ENCODE measurements at regions not wholly inside any gene's neighbourhood (a gene's known extent, or its start where the extent isn't known, plus 50 kb on each side); places are given as distances from the start of the nearest gene placed in this dataset.

DNA sequence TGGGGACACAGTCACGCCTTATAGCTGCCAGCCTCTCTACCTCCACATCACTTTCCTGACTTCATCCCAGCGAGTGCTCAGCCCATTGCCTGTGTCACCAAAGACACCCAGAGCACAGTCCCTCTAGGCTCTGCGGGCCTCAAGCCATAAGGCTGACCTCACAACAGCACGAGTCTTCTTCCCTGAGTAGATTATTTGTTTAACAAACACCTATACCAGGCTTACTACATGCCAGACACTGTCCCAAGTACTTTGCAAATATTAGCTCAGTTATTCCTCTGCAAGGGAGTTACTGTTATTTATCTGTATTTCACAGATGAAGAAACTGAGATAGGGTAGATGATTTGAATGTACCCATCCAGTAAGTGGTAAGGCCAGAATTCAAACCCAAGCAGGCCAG lies 504.3 kb downstream of the COG6 start:
- Histone ChIP-seq H3K4me1 (ENCODE audit: control insufficient read depth, insufficient read depth, low read length) (peaks cover 3% of the 10 kb centered on the region; the same call in 1 of the 2 replicates), H3K27ac (ENCODE audit: low read depth, low read length) (no peak overlapping the region), H3K9me3 (ENCODE audit: control insufficient read depth, insufficient read depth, low read depth, low read length) (no peaks in the 10 kb centered on the region)

DNA sequence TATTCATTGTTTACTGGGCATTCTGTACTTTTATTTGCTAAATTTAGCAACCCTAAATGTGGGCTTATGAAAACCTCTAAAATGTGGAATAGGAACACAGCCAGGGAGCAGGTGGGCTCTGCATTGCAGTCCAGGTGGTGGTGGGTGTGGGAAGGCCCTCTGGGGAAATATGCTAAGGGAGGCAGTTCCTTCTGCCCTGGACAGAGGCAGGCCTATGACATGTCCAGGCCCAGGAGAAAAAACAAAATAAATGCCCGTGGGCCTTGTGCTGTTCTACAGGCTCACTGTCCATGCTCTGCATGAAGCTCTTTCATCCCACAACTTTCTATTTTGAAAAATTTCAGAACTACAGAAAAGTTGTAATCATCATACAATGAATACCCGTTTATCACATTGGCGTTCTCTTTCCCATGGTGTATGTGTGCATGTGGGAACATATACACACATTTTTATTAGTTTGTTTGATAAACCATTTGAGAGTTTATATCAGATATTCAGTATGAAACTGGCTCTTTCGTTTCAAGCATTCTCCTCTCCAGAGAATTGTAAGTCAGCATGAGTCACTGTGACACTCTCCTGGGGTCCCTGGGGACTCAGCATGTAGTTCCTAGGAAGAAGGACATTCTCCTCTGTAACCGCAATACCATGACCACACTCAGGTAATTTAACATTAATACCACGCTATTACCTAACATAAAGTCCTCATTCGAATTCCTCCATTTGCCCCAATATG lies 505.3 kb downstream of the COG6 start:
- H3K9ac ChIP-seq (ENCODE audit: low read length): no peak overlapping the region
- H3K36me3 ChIP-seq (ENCODE audit: control insufficient read depth, insufficient read depth, low read length): no peaks in the 10 kb centered on the region
- no peaks in the 10 kb centered on the region for H3K27me3 ChIP-seq (ENCODE audit: control insufficient read depth, insufficient read depth, low read length)
- no peak overlapping the region for H3K27ac ChIP-seq (ENCODE audit: low read depth, low read length)
- H3K4me1 ChIP-seq (ENCODE audit: control insufficient read depth, insufficient read depth, low read length): peaks cover 3% of the 10 kb centered on the region; the same call in 1 of the 2 replicates
- no peak overlapping the region for H3K4me3 ChIP-seq (ENCODE audit: low read depth, low read length)
- H3K9me3 ChIP-seq (ENCODE audit: control insufficient read depth, insufficient read depth, low read depth, low read length): no peaks in the 10 kb centered on the region

More for the DNA sequence above, 504.3 kb downstream of the COG6 start:
- no peak overlapping the region for H3K4me3 ChIP-seq (ENCODE audit: low read depth, low read length)
- no peaks in the 10 kb centered on the region for H3K27me3 ChIP-seq (ENCODE audit: control insufficient read depth, insufficient read depth, low read length)
- no peaks in the 10 kb centered on the region for H3K36me3 ChIP-seq (ENCODE audit: control insufficient read depth, insufficient read depth, low read length)
- no peak overlapping the region for H3K9ac ChIP-seq (ENCODE audit: low read length)

DNA sequence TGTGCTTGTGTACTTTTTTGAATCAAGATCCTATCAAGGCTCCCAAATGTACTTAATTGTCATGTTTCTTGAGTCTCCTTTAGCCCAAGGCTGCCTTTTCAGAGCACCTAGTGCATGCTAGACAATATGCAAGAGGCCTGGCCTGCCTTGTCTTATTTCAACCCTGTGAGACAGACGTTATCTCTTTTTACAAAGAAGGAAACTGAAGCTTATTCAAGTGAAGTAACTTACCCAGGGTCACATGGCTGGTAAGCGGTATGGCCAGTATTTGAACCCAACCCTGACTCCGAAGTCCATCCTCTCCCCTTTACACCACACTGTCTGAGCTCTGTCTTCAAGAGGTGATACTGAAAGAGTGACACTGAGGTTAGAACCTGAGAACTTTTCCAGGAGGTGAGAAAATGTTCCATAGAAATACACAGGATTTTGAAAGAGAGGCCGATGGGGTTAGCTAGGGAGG lies 505.1 kb downstream of the FOXO1 start:
- Histone ChIP-seq H3K9ac (ENCODE audit: low read length) (no peak overlapping the region), H3K27ac (ENCODE audit: low read depth, low read length) (no peak overlapping the region), H3K4me3 (ENCODE audit: low read depth, low read length) (no peak overlapping the region), H3K27me3 (ENCODE audit: control insufficient read depth, insufficient read depth, low read length) (no peaks in the 10 kb centered on the region), H3K4me1 (ENCODE audit: control insufficient read depth, insufficient read depth, low read length) (peaks cover 3% of the 10 kb centered on the region; the same call in 1 of the 2 replicates), H3K9me3 (ENCODE audit: control insufficient read depth, insufficient read depth, low read depth, low read length) (no peaks in the 10 kb centered on the region), H3K36me3 (ENCODE audit: control insufficient read depth, insufficient read depth, low read length) (no peaks in the 10 kb centered on the region)

DNA sequence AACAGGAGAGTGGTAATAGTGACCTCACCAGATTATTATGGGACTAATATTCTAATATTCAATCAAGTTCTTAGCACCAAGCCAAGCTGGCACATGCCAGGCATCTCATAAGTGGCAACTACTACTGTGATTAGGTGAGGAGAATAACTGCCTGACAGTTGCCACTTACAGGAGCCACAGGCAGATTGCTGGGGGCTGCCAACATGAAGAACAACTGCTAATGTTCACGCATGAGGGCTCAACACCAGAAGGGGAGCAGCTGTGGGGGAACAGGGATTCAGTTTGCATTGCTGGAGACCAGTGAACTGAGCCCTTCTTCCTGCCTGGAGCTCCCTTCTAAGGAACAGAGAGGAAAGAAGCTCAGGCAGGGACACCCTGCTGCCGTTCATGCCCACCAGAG lies 504.5 kb downstream of the FOXO1 start:
- no peaks in the 10 kb centered on the region for H3K27me3 ChIP-seq (ENCODE audit: control insufficient read depth, insufficient read depth, low read length)
- H3K4me1 ChIP-seq (ENCODE audit: control insufficient read depth, insufficient read depth, low read length): peaks cover 3% of the 10 kb centered on the region; the same call in 1 of the 2 replicates
- H3K27ac ChIP-seq (ENCODE audit: low read depth, low read length): no peak overlapping the region
- H3K4me3 ChIP-seq (ENCODE audit: low read depth, low read length): no peak overlapping the region
- no peaks in the 10 kb centered on the region for H3K36me3 ChIP-seq (ENCODE audit: control insufficient read depth, insufficient read depth, low read length)
- H3K9me3 ChIP-seq (ENCODE audit: control insufficient read depth, insufficient read depth, low read depth, low read length): no peaks in the 10 kb centered on the region
- H3K9ac ChIP-seq (ENCODE audit: low read length): no peak overlapping the region

DNA sequence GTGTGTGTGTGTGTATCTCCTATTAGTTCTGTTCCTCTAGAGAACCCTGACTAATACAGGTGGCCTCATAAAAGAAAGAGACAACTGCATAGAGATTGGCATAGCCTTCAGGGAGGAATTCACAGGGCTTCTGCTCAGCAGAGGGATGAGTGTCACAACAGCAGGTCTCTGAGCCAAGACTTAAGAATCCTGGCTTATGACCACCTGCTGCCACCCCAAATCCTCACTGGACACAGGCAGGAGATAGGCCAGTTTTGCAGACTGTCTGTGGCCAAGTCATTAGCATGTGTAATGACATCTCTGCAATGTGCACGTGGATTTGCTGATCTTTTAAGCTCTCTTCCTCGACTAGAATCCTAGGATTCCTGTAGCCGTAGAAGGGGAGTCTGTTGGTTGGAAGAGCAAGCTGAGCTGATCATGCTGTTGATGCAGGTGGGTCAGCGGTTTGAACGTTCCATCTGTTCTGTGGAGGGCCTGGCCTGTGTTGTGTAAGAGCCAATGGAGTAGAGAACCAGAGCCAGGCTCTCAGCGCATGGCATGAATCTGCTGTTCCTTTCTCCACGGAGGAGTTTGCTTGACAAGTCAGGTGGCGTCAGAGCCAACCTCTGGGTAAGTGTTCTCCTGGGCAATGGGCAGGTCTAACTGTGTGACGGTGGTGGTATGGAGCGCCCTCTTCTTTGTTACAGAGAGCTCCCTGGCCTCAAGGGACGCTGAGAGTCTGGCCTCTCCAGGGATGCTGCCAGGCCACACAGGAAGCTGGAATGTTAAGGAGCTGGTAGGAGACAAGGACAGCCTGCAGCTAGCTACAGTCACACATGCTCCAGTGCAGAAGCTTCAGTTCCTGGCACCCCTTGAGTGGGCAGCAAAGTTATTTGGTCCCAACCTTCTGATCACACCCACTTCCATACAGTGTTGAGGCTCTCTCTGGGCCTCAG lies 503.1 kb downstream of the FOXO1 start:
- Histone ChIP-seq H3K4me3 (ENCODE audit: low read depth, low read length) (no peak overlapping the region), H3K9ac (ENCODE audit: low read length) (no peak overlapping the region), H3K27ac (ENCODE audit: low read depth, low read length) (no peak overlapping the region), H3K4me1 (ENCODE audit: control insufficient read depth, insufficient read depth, low read length) (peaks cover 3% of the 10 kb centered on the region; the same call in 1 of the 2 replicates), H3K27me3 (ENCODE audit: control insufficient read depth, insufficient read depth, low read length) (no peaks in the 10 kb centered on the region), H3K36me3 (ENCODE audit: control insufficient read depth, insufficient read depth, low read length) (no peaks in the 10 kb centered on the region), H3K9me3 (ENCODE audit: control insufficient read depth, insufficient read depth, low read depth, low read length) (no peaks in the 10 kb centered on the region)

DNA sequence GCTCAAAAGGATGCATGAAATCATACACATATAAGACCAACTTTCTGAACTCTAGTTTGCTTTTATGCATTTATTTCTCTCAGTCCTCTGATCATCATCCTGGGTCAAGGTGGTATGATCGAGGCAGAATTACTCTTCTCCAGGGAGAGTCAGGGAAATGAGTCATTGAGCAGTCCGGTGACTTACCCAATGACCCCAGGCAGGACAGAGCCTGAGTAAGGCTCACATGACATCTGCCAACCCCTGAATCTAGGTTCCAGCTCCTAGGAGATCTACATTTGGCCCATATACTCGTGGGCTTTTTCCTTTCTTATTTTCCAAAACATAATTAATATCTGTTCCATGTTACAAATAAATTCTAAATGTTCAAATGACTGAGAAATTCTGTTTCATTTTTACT lies 502.3 kb downstream of the FOXO1 start:
- no peak overlapping the region for H3K9ac ChIP-seq (ENCODE audit: low read length)
- H3K9me3 ChIP-seq (ENCODE audit: control insufficient read depth, insufficient read depth, low read depth, low read length): no peaks in the 10 kb centered on the region
- H3K27me3 ChIP-seq (ENCODE audit: control insufficient read depth, insufficient read depth, low read length): no peaks in the 10 kb centered on the region
- no peak overlapping the region for H3K27ac ChIP-seq (ENCODE audit: low read depth, low read length)
- peaks cover 3% of the 10 kb centered on the region; the same call in 1 of the 2 replicates for H3K4me1 ChIP-seq (ENCODE audit: control insufficient read depth, insufficient read depth, low read length)
- no peaks in the 10 kb centered on the region for H3K36me3 ChIP-seq (ENCODE audit: control insufficient read depth, insufficient read depth, low read length)
- H3K4me3 ChIP-seq (ENCODE audit: low read depth, low read length): no peak overlapping the region

DNA sequence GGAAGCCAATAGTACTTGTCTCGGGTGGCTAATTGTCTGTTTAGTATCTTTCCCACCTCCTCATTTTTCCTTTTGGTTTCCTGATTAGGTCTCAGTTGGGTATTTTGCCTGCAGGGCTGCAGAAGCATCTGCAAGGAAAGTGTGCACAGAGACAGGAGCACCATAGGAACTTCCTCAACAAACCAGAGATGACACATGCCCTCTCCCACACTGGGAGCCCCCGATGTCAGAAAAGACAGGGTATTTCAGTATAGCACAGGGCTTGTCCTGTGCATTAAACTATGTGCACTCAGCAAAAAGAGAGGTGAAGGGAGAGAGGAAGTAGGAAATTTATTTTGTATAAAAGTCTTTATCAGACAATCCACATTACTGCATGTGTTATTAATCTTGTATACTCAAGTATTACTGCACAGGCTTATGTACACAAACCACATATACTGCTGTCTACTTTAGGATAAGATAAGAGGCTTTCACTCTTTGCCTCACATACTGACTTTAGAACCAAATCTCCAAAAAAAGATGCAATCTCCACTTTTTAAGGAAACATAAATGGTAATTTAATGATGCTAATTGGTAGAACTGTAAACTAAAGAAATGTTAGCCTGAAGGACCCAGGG lies 501.0 kb downstream of the FOXO1 start:
- H3K9me3 ChIP-seq (ENCODE audit: control insufficient read depth, insufficient read depth, low read depth, low read length): no peaks in the 10 kb centered on the region

DNA sequence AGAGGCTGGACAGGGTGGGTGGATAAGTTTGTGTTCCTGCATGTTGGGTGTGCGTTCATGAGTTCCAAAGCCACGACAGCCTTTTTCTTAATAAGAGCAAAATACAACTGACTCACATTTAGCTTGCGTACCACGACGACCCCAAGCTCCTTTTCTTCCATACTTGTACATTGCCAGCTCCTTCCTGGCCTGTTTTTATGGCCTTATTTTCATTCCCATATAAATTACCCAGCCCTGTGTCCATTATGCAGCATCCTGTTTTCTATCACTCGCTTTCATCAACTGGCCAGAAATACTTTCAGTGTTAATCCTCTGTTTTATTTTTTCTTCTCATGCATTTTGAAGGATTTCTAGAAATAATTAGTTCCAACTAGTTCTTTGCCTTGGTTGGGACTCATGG lies 499.1 kb downstream of the FOXO1 start:
- no peak overlapping the region for H3K9ac ChIP-seq (ENCODE audit: low read length)
- no peak overlapping the region for H3K4me3 ChIP-seq (ENCODE audit: low read depth, low read length)
- no peaks in the 10 kb centered on the region for H3K9me3 ChIP-seq (ENCODE audit: control insufficient read depth, insufficient read depth, low read depth, low read length)
- no peak overlapping the region for H3K27ac ChIP-seq (ENCODE audit: low read depth, low read length)
- H3K27me3 ChIP-seq (ENCODE audit: control insufficient read depth, insufficient read depth, low read length): peaks cover 9% of the 10 kb centered on the region
- no peaks in the 10 kb centered on the region for H3K36me3 ChIP-seq (ENCODE audit: control insufficient read depth, insufficient read depth, low read length)
- H3K4me1 ChIP-seq (ENCODE audit: control insufficient read depth, insufficient read depth, low read length): peaks cover 3% of the 10 kb centered on the region

More for the DNA sequence above, 501.0 kb downstream of the FOXO1 start:
- Histone ChIP-seq H3K9ac (ENCODE audit: low read length) (no peak overlapping the region), H3K4me1 (ENCODE audit: control insufficient read depth, insufficient read depth, low read length) (peaks cover 3% of the 10 kb centered on the region), H3K27me3 (ENCODE audit: control insufficient read depth, insufficient read depth, low read length) (no peaks in the 10 kb centered on the region), H3K27ac (ENCODE audit: low read depth, low read length) (no peak overlapping the region), H3K36me3 (ENCODE audit: control insufficient read depth, insufficient read depth, low read length) (no peaks in the 10 kb centered on the region), H3K4me3 (ENCODE audit: low read depth, low read length) (no peak overlapping the region)

DNA sequence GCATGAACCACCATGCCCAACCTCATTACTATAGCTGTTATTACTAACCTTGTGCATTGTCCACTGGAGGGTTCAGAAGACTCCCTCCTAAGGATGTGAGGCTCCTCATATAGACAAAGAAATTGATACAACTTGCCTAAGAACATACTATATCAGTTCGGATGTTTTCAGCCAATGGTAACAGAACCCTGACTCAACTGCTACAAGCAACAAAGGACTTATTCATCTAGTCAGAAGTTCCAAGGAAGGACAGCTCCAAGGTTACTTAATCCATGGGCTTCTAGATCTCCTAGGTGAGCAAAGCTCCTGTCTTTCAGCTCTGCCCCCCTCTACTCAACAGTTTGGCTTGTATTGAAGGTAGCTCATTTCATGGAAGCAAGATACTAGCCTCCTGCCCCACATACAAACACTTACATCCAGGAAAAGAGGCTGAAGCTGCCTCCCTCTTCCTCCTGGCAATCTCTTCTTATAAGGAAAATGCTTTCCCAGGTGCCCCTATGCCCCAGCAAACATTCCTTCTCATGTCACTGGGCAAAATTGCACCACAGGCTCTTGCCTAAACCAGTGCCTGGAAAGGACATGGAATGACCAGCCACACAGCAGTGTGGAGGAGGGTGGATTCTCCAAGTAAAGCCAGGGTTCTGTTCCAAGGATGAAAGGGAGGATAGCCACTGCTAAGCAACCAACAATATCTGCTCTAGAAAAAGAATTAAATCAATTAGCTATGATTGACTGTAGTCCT lies 497.8 kb downstream of the FOXO1 start:
- Histone ChIP-seq H3K4me1 (ENCODE audit: control insufficient read depth, insufficient read depth, low read length) (peaks cover 8% of the 10 kb centered on the region), H3K27me3 (ENCODE audit: control insufficient read depth, insufficient read depth, low read length) (peaks cover 16% of the 10 kb centered on the region), H3K4me3 (ENCODE audit: low read depth, low read length) (no peak overlapping the region), H3K36me3 (ENCODE audit: control insufficient read depth, insufficient read depth, low read length) (no peaks in the 10 kb centered on the region), H3K27ac (ENCODE audit: low read depth, low read length) (no peak overlapping the region), H3K9me3 (ENCODE audit: control insufficient read depth, insufficient read depth, low read depth, low read length) (no peaks in the 10 kb centered on the region), H3K9ac (ENCODE audit: low read length) (no peak overlapping the region)

DNA sequence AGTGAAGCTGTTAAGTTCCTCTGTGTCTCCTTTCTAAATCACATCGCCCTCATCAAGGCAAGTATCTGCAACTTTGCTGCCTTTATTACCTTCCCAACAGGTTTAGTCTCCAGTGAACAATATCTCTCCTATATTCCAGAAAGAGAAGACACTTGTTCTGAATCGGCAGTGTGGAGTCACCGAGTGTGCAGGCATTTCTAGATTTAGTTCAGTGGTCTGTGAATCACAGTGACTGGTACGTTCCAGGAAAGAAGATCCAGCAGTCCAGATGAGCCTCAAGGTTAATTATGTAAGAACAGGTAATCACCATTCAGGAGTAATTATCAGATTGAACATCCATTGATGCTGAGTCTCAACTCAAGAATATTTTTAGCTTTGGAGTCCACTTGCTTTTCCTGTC lies 497.0 kb downstream of the FOXO1 start:
- Histone ChIP-seq H3K4me3 (ENCODE audit: low read depth, low read length) (no peak overlapping the region), H3K36me3 (ENCODE audit: control insufficient read depth, insufficient read depth, low read length) (no peaks in the 10 kb centered on the region), H3K9me3 (ENCODE audit: control insufficient read depth, insufficient read depth, low read depth, low read length) (no peaks in the 10 kb centered on the region), H3K27me3 (ENCODE audit: control insufficient read depth, insufficient read depth, low read length) (peaks cover 19% of the 10 kb centered on the region), H3K4me1 (ENCODE audit: control insufficient read depth, insufficient read depth, low read length) (peaks cover 6% of the 10 kb centered on the region), H3K9ac (ENCODE audit: low read length) (no peak overlapping the region), H3K27ac (ENCODE audit: low read depth, low read length) (no peak overlapping the region)

All from HUES6 (cell line).